ENCODE measurements at regions not wholly inside any gene's neighbourhood (a gene's known extent, or its start where the extent isn't known, plus 50 kb on each side); places are given as distances from the start of the nearest gene placed in this dataset.

DNA sequence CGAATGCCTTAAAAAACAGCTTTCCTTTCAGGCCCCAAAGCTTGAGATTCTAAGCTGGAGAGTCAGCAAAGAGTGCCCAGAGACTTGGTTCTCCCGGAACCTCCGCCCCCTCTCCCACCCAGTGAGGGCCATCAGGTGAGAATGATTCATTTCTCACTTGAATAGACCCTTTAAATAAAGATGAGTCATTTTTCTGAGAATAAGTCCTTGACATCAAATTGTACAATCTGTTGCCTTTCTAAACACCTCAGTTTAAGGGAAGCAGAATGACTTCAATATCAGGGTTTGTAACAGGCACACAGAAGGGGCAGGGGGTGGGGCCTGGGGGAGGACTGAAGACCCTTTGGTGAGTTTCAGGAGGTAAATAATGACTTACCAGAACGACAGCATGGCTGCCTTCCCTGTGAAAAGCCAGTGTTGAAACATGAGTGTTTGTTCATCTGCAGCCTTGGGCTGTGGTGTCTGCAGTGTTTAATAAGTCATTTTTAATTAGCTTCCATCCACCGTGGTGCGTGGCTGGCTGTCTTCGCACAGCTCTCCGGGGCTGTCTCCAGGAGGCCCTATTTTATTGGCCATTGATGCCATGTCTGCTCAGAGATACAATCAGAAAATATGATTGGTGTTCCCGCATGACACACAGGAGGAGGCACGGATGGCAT, 134.9 kb upstream of the ZNF236 start:
- Histone ChIP-seq H2AFZ (ENCODE audit: low read depth, low read length) (peak overlapping the region; percentile 50), H3K4me1 (ENCODE audit: insufficient read depth, low read length) (peaks cover 2% of the 10 kb centered on the region), H3K4me3 (ENCODE audit: low read length) (no peak overlapping the region), H3K27me3 (ENCODE audit: insufficient read depth, low read length) (no peaks in the 10 kb centered on the region), H3K36me3 (ENCODE audit: insufficient read depth, low read length) (no peaks in the 10 kb centered on the region), H3K9me3 (ENCODE audit: low read length) (no peaks in the 10 kb centered on the region)

DNA sequence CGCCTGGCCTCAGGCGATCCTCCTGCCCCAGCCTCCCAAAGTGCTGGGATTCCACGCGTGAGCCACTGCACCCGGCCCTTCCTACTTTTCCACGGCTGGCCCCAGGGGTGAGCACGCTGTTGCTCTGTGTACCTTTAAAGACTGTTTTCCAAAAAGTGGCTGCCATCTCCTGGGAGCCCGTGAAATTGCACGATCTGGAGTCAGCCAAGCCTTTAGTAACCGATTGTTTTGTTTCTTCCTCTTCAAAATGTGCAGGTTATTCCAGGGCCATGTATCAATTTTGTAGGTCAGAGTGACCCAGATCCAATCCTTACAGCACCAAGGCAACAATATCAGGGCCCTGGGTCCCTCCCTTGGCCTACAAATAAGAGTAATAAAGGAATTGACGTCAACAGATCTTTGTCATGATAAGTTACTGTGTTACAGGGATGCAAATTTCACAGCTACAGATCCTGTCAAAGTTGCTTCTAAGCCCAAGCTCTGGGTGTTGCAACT, 135.6 kb upstream of the ZNF236 start:
- H3K36me3 ChIP-seq (ENCODE audit: insufficient read depth, low read length) = no peaks in the 10 kb centered on the region
- no peaks in the 10 kb centered on the region for H3K27me3 ChIP-seq (ENCODE audit: insufficient read depth, low read length)
- H3K9me3 ChIP-seq (ENCODE audit: low read length) = no peaks in the 10 kb centered on the region
- peaks cover 2% of the 10 kb centered on the region for H3K4me1 ChIP-seq (ENCODE audit: insufficient read depth, low read length)
- peak overlapping the region; percentile 50 for H2AFZ ChIP-seq (ENCODE audit: low read depth, low read length)
- peak overlapping the region; percentile 30 for H3K4me3 ChIP-seq (ENCODE audit: low read length)

DNA sequence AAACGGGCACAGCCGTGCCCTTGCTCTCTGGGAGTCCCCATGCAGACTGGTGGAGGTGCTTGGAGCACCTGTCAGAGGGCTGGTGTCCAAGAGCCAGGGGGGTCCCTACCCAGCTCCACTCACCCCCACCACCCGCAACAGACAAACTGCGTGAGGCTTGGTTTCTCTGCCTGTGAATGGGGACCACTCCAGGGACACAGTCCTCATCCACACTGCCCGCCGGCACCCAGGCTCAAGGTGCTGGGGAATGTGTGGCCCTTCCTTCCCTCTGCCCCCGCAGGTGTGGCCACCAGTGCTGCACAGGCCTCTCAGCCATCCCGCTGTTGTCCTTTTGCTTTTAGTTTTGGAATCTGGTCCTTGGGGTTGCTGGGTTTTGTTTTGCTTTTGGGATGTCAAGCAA, 136.5 kb upstream of the ZNF236 start:
- Histone ChIP-seq H3K4me3 (ENCODE audit: low read length) (no peak overlapping the region), H3K4me1 (ENCODE audit: insufficient read depth, low read length) (peaks cover 2% of the 10 kb centered on the region), H3K36me3 (ENCODE audit: insufficient read depth, low read length) (no peaks in the 10 kb centered on the region), H2AFZ (ENCODE audit: low read depth, low read length) (no peak overlapping the region), H3K27me3 (ENCODE audit: insufficient read depth, low read length) (no peaks in the 10 kb centered on the region), H3K9me3 (ENCODE audit: low read length) (no peaks in the 10 kb centered on the region)

DNA sequence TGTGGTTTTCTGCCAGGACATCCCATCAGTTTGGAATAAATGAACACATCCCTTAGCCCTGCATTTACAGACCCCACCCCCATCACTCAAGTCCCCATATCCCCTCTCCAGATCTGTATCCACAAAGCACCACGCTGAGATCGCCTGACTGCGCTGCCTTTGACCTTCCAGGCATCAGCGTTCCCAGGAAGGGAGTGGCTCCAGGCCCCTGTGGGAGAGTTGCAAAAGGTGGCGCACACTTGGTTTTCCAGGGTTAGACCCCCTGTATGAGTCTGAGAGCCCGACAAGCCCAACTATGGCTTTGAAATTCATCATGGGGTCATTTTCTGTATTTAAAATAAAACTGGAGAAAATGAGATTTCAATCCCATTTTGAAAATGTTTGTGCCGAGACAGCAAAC, 137.0 kb upstream of the ZNF236 start:
- no peak overlapping the region for H2AFZ ChIP-seq (ENCODE audit: low read depth, low read length)

DNA sequence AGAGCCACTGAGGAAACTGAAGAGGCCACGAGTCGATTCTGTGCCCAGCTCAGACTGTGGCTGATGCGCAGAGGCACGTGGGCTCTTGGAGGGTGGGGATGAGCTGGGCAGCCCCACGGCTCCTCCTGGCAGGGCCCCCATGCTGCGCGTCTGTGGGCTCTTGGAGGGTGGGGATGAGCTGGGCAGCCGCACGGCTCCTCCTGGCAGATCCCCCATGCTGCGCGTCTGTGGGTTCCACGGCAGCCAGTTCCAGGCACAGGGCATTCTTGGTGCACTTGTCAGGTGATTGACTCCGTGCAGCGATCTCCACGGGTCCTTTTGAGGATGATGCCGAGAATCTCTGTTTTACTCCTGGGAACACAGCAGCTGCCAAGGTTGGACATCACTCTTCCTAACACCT, 138.1 kb upstream of the ZNF236 start:
- no peaks in the 10 kb centered on the region for H3K36me3 ChIP-seq (ENCODE audit: insufficient read depth, low read length)
- H3K27me3 ChIP-seq (ENCODE audit: insufficient read depth, low read length) = no peaks in the 10 kb centered on the region
- peaks cover 5% of the 10 kb centered on the region for H3K4me1 ChIP-seq (ENCODE audit: insufficient read depth, low read length)
- H3K9me3 ChIP-seq (ENCODE audit: low read length) = no peaks in the 10 kb centered on the region
- H3K4me3 ChIP-seq (ENCODE audit: low read length) = no peak overlapping the region
- no peak overlapping the region for H2AFZ ChIP-seq (ENCODE audit: low read depth, low read length)

More for the DNA sequence above, 137.0 kb upstream of the ZNF236 start:
- Histone ChIP-seq H3K9me3 (ENCODE audit: low read length) (no peaks in the 10 kb centered on the region), H3K36me3 (ENCODE audit: insufficient read depth, low read length) (no peaks in the 10 kb centered on the region), H3K27me3 (ENCODE audit: insufficient read depth, low read length) (no peaks in the 10 kb centered on the region), H3K4me1 (ENCODE audit: insufficient read depth, low read length) (peaks cover 2% of the 10 kb centered on the region), H3K4me3 (ENCODE audit: low read length) (no peak overlapping the region)

DNA sequence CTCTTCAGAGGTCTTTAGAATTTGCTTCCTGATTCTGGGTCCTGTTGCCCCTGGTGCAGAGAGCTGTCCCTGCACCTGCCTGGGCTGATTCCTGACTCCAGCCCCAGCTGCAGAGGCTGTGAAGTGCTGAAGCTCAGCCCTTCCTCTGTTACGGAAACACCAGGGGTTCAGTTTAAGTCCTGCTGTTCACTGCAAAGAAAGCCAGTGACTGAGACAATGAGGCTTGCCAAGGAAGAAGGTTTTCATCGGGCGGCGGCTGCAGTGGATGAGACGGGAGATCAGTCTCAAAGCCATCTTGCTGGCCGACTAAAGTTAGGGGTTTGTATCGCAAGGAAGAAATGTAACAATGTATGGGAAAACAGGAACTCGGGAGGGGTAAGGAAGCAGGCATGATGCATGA, 142.4 kb upstream of the ZNF236 start:
- Histone ChIP-seq H3K4me3 (ENCODE audit: low read length) (peak overlapping the region; percentile 22), H2AFZ (ENCODE audit: low read depth, low read length) (peak overlapping the region; percentile 51), H3K36me3 (ENCODE audit: insufficient read depth, low read length) (no peaks in the 10 kb centered on the region), H3K27me3 (ENCODE audit: insufficient read depth, low read length) (no peaks in the 10 kb centered on the region), H3K4me1 (ENCODE audit: insufficient read depth, low read length) (peaks cover 3% of the 10 kb centered on the region), H3K9me3 (ENCODE audit: low read length) (no peaks in the 10 kb centered on the region)

DNA sequence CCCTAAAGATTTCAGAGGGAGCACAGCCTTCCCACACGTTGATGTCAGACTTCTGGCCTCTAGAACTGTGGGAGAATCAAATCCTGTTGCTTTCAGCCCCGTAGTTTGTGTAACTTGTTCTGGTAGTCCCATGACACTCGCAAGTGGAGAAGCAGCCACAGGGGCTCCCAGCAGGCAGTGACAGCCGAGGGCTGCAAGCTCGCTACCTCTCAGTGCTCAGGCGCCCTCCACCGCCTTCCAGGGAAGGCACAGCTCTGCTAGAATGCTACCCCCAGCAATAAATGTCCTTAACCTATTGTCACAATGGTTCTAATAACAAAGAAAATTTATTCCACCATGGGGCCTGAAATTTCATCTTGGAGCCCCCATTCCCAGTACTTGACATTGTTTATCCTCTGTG, 143.1 kb upstream of the ZNF236 start:
- Histone ChIP-seq H3K4me1 (ENCODE audit: insufficient read depth, low read length) (peaks cover 3% of the 10 kb centered on the region), H3K9me3 (ENCODE audit: low read length) (no peaks in the 10 kb centered on the region), H2AFZ (ENCODE audit: low read depth, low read length) (no peak overlapping the region), H3K27me3 (ENCODE audit: insufficient read depth, low read length) (no peaks in the 10 kb centered on the region), H3K4me3 (ENCODE audit: low read length) (no peak overlapping the region), H3K36me3 (ENCODE audit: insufficient read depth, low read length) (no peaks in the 10 kb centered on the region)

DNA sequence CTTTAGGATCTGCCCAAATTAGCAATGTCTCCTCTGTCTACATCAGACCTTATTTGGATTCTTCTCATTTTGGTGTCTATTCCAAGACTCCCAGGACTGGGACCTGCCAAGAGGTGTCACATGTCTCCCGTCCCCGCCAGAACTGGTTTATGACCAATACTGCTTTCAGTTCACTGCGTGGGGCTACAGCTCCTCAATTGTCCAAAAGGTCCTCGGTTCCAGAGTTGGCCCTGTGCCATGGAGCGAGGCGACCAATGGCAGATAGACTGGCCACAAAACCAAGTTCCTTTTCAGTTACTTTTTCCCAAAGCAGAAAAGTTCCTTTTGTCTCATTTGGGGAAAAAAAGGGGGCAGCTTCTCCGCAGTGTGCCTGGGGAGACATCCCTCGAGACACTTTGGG, 144.1 kb upstream of the ZNF236 start:
- Histone ChIP-seq H3K4me3 (ENCODE audit: low read length) (no peak overlapping the region), H3K4me1 (ENCODE audit: insufficient read depth, low read length) (peaks cover 3% of the 10 kb centered on the region), H3K36me3 (ENCODE audit: insufficient read depth, low read length) (no peaks in the 10 kb centered on the region), H2AFZ (ENCODE audit: low read depth, low read length) (no peak overlapping the region), H3K9me3 (ENCODE audit: low read length) (no peaks in the 10 kb centered on the region), H3K27me3 (ENCODE audit: insufficient read depth, low read length) (no peaks in the 10 kb centered on the region)

DNA sequence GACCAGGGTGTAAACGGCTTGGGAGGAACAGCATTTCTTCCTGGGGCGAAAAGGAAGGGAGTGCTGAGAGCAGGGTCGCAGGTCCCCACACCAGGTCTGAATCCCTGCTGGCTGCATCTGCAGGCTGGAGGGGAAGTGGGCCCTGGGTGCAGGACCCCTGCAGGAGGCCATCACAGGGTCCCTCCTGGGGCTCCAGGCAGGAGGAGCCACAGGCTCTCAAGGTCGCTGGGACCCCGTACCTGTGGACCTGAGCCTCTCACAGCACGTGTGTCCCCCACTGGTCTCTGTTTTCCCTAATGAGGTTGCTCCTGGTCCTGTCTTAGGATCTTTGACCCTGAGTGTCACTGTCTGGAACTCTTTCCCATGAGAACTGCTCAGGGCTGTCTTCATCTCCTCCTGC, 147.8 kb upstream of the ZNF236 start:
- no peaks in the 10 kb centered on the region for H3K4me1 ChIP-seq (ENCODE audit: insufficient read depth, low read length)
- no peaks in the 10 kb centered on the region for H3K36me3 ChIP-seq (ENCODE audit: insufficient read depth, low read length)
- no peaks in the 10 kb centered on the region for H3K9me3 ChIP-seq (ENCODE audit: low read length)
- H3K27me3 ChIP-seq (ENCODE audit: insufficient read depth, low read length) = no peaks in the 10 kb centered on the region
- no peak overlapping the region for H3K4me3 ChIP-seq (ENCODE audit: low read length)
- no peak overlapping the region for H2AFZ ChIP-seq (ENCODE audit: low read depth, low read length)

DNA sequence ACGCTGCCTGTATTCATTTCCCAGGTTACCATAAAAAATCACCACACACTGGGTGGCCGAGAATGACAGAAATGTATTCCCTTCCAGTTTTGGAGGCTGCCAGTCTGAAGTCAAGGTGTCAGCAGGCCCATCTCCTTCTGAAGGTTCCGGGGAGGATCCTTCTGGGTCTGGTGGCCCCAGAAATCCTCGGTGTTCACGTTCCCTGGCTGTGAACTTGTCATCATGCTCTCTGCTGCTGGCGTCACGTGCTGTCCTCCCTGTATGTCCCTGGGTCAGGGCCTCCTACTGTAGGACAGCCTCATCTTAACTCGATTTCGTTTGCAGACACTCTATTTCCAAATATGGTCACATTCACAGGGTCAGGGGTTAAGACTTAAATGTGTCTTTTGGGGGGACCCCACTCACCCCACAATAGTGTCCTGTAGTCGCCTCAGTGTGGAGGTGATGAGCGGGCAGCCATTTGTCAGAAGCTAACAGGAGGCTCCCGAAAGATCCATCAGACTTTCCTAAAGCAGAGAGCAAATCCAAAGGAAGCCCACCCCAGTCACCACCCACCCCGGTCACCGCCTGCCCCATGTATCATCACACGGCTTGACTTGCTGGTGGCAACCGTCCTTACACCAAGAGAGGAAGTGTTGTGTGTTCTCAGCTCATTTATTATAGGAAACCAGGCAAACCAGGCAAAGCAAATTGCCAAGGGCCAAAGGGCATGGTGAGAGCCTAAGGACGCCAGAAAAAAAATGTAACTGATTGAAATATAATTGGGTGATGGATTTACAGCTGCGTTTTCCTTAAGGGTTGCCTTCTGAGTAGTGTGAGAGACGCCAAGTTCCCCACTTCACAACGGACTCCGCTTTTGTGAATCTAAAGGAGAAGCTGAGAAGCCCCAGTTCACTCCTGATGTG, 148.8 kb upstream of the ZNF236 start:
- no peak overlapping the region for H3K4me3 ChIP-seq (ENCODE audit: low read length)
- H3K27me3 ChIP-seq (ENCODE audit: insufficient read depth, low read length) = no peaks in the 10 kb centered on the region
- no peaks in the 10 kb centered on the region for H3K36me3 ChIP-seq (ENCODE audit: insufficient read depth, low read length)
- H3K4me1 ChIP-seq (ENCODE audit: insufficient read depth, low read length) = no peaks in the 10 kb centered on the region
- no peak overlapping the region for H2AFZ ChIP-seq (ENCODE audit: low read depth, low read length)
- no peaks in the 10 kb centered on the region for H3K9me3 ChIP-seq (ENCODE audit: low read length)

DNA sequence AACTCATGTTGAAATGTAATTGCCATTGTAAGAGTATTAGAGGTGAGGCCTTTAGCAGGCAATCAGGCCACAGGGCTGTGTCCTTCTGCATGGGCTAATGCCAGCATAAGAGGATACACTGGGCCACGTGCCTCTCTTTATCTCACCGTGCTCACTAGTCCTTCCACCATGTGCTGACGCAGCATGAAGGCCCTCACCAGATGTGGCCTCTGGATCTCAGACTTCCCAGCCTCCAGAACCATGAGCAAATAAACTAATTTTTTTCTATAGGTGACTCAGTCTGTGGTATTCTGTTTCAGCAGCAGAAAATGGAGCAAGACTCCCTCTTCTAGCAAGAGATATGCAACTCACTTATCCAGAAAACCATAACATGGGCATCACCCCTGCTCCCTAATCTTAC, 149.7 kb upstream of the ZNF236 start:
- H3K9me3 ChIP-seq (ENCODE audit: low read length) = no peaks in the 10 kb centered on the region
- no peak overlapping the region for H2AFZ ChIP-seq (ENCODE audit: low read depth, low read length)
- H3K36me3 ChIP-seq (ENCODE audit: insufficient read depth, low read length) = no peaks in the 10 kb centered on the region
- H3K27me3 ChIP-seq (ENCODE audit: insufficient read depth, low read length) = no peaks in the 10 kb centered on the region
- no peak overlapping the region for H3K4me3 ChIP-seq (ENCODE audit: low read length)
- H3K4me1 ChIP-seq (ENCODE audit: insufficient read depth, low read length) = no peaks in the 10 kb centered on the region

DNA sequence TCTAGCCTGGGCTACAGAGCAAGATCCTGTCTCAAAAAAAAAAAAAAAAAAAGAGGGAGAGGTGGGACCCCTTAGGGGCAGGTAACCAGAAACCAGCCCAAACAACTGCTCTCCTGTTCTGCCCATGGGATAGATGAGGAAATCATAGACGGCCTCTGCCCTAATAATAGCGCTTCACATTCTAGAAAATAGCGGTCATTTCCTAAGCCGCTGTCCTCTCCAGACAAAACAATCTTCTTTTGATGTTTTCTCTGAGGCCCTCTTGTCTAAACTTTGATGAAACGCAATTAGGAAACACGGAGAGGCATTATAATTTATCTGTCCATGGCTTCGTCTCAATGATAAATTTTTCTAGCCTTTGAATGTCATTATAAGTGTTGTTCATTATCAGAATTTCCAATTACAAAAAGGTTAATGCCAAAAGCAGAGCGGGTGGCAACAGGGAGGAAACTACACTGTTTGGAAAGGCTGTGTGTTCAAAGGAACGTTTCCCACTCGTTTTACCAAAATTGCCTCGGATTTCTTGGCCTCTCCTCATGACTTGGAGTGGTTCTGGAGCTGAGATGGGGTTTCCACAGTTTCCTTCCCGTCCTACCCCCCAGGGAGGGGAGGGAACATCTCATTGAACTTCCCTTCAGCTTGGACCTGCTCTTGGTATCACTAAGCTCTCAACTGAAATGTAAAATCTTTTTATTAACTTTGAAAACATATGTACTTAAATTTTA, 151.6 kb upstream of the ZNF236 start:
- Histone ChIP-seq H3K4me3 (ENCODE audit: low read length) (no peak overlapping the region), H3K9me3 (ENCODE audit: low read length) (no peaks in the 10 kb centered on the region), H3K36me3 (ENCODE audit: insufficient read depth, low read length) (no peaks in the 10 kb centered on the region), H2AFZ (ENCODE audit: low read depth, low read length) (no peak overlapping the region), H3K27me3 (ENCODE audit: insufficient read depth, low read length) (no peaks in the 10 kb centered on the region), H3K4me1 (ENCODE audit: insufficient read depth, low read length) (no peaks in the 10 kb centered on the region)

DNA sequence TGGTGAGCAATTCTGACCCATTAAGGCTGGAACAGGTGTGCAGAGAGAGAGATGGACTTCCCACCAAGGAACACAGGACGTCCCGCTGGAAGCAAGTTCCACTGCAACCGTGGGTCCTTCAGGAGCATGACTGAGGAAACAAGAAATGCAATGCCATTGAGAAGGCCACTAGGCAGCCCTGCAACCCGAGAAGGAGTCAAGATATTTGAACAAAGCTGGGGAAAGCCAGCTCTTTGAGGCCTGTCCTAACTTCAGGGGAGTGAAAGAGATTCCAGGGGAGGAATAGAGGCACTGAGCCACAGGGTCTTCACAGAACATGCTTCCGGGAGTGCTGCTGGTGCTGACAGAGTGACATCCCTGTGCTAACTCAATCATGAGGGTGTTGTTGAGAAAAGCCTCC, 153.8 kb upstream of the ZNF236 start:
- Histone ChIP-seq H3K4me1 (ENCODE audit: insufficient read depth, low read length) (no peaks in the 10 kb centered on the region), H3K36me3 (ENCODE audit: insufficient read depth, low read length) (no peaks in the 10 kb centered on the region), H3K4me3 (ENCODE audit: low read length) (no peak overlapping the region), H2AFZ (ENCODE audit: low read depth, low read length) (no peak overlapping the region), H3K9me3 (ENCODE audit: low read length) (no peaks in the 10 kb centered on the region), H3K27me3 (ENCODE audit: insufficient read depth, low read length) (no peaks in the 10 kb centered on the region)

Measured in neuron (in vitro differentiated cells).